ENCODE measurements at regions not wholly inside any gene's neighbourhood (a gene's known extent, or its start where the extent isn't known, plus 50 kb on each side); places are given as distances from the start of the nearest gene placed in this dataset.

GRCh38 chr5:61811052-61811451 is 479.0 kb downstream of the ZSWIM6 start:
- dilution Hi-C loops (cut with MboI; ENCODE audit: extremely low pct_ligation_motif_present, low sequenced_read_pairs): no loop called here
- POLR2A ChIA-PET: no interaction called here
- no peaks in the 10 kb centered on the region for H3K4me1 ChIP-seq (ENCODE audit: control insufficient read depth, extremely low read depth, insufficient read depth, low read length)

More at GRCh38 chr5:61811052-61811451, 479.0 kb downstream of the ZSWIM6 start:
- TF ChIP-seq FOS (IDR thresholded peaks at IDR 0.05; ENCODE audit: borderline replicate concordance, insufficient read depth, low read length) (no peak), EZH2 (IDR thresholded peaks at IDR 0.05; ENCODE audit: borderline replicate concordance, low read depth, low read length, severe bottlenecking) (no peak), MAX (IDR thresholded peaks at IDR 0.05; ENCODE audit: insufficient read depth, insufficient read length) (no peak), CTCF (IDR thresholded peaks at IDR 0.05; ENCODE audit: extremely low read depth in 1 of 2, insufficient read depth in 1 of 2, low read depth in 1 of 2, low read length in 2 of 2) (no peak), GATA2 (IDR thresholded peaks at IDR 0.05; ENCODE audit: insufficient read depth, insufficient read length, low read depth, low read length) (no peak), JUN (IDR thresholded peaks at IDR 0.05; ENCODE audit: borderline replicate concordance, insufficient read depth, insufficient read length, low read depth) (no peak), POLR2A (IDR thresholded peaks at IDR 0.05; ENCODE audit: low read depth, low read length) (no peak), POLR2AphosphoS5 (IDR thresholded peaks at IDR 0.05; ENCODE audit: insufficient read depth, low read depth, low read length) (no peak), MYC (IDR thresholded peaks at IDR 0.05; ENCODE audit: low read depth, low read length) (no peak)
- Histone ChIP-seq H3K79me2 (ENCODE audit: control insufficient read depth, insufficient read depth, low read length) (no peaks in the 10 kb centered on the region), H3K4me2 (ENCODE audit: insufficient read depth, low read length) (no peak overlapping the region), H3K27me3 (ENCODE audit: control insufficient read depth in 2 of 2, insufficient read depth in 2 of 2, low read length in 2 of 2) (peaks cover 0 to 2% of the 10 kb centered on the region in 2 experiments), H3K9ac (replicated peaks; ENCODE audit: extremely low read depth, insufficient read depth, low read length) (no peak overlapping the region), H3K9me1 (replicated peaks; ENCODE audit: control insufficient read depth, extremely low read depth, insufficient read depth, low read length) (no peaks in the 10 kb centered on the region), H4K20me1 (replicated peaks; ENCODE audit: control insufficient read depth, extremely low read depth, insufficient read depth, low read length) (no peaks in the 10 kb centered on the region), H3K36me3 (ENCODE audit: control insufficient read depth in 2 of 2, extremely low read depth in 1 of 2, insufficient read depth in 2 of 2, low read length in 2 of 2) (no peaks in the 10 kb centered on the region), H3K27ac (ENCODE audit: insufficient read depth, low read depth, low read length) (no peak overlapping the region), H3K9me3 (replicated peaks; ENCODE audit: control insufficient read depth, insufficient read depth, low read length) (no peaks in the 10 kb centered on the region), H3K4me3 (replicated peaks in 1 of 3; ENCODE audit: insufficient read depth in 1 of 3, low read depth in 1 of 3, low read length in 3 of 3) (no peak overlapping the region), H2AFZ (ENCODE audit: low read depth, low read length) (no peak overlapping the region)
- no peak for DNase-seq (ENCODE audit: low read depth, low spot score)
- CTCF ChIA-PET: no interaction called here
- no peak for FAIRE-seq
- intact Hi-C loops (cut with micrococcal nuclease): loop anchor here (10.0 kb wide), 1 partner anchor 856 kb away; no protein-coding TSS in a partner anchor
- BruUV-seq (replicated peaks): no TSS peak
